Neural crest cell (in vitro differentiated cells): ENCODE measurements at regions not wholly inside any gene's neighbourhood (a gene's known extent, or its start where the extent isn't known, plus 50 kb on each side); places are given as distances from the start of the nearest gene placed in this dataset.

Source experiments
- DNase-seq: peaks from one replicate; pipeline ENCODE4 v3.0.0; 2021; ENCODE audit warnings: low read depth, mixed read lengths, low spot score
- H3K27ac Mint-ChIP-seq: one replicate; pipeline ENCODE4 v1.8.0; 2021; ENCODE audit warnings: mild to moderate bottlenecking, mixed read lengths; ENCODE audit not compliant: unreplicated experiment
- H3K27me3 Mint-ChIP-seq: 2 replicates; pipeline ENCODE4 v1.8.0; 2021; ENCODE audit warnings: low read depth, mild to moderate bottlenecking, mixed read lengths
- H3K36me3 Mint-ChIP-seq: 2 replicates; pipeline ENCODE4 v1.8.0; 2021; ENCODE audit warnings: low read depth, mild to moderate bottlenecking, mixed read lengths
- H3K4me1 Mint-ChIP-seq: 2 replicates; pipeline ENCODE4 v1.8.0; 2021; ENCODE audit warnings: mixed read lengths
- H3K4me3 Mint-ChIP-seq: one replicate; pipeline ENCODE4 v1.8.0; 2021; ENCODE audit warnings: mild to moderate bottlenecking, mixed read lengths
- H3K9me3 Mint-ChIP-seq: 2 replicates; pipeline ENCODE4 v1.8.0; 2021; ENCODE audit warnings: mixed read lengths
- TF ChIP-seq, protein P1 (sequence below): fragments of 200-600 bp; sonication (generic); conservative IDR thresholded peaks from 2 replicates; pipeline ENCODE4 v1.5.0; 2021; ENCODE audit warnings: antibody characterized with exemption, mild to moderate bottlenecking

DNA sequence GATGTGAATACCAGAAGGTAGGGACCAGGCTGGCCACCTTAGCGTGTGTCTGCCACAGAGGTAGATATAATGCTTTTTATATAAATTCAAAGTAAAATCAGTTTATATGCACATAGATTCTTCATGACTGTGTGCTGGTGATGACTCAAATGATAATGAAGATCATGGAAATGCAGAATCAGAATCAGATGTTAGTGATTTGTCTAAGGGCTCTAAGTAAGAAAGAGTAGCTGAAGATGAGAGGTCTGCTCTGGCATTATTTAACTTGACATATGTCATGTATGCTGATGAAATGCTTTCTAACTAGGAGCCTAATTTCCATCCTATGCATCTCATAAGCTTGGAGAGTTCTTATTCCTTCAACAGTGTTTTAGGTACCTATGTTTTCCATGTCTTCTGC lies 50.3 kb upstream of the DPH6 start:
- Mint-ChIP-seq H3K27ac (no peak overlapping the region), H3K4me1 (no peaks in the 10 kb centered on the region), H3K4me3 (no peak overlapping the region), H3K27me3 (no peaks in the 10 kb centered on the region), H3K9me3 (peaks cover 7% of the 10 kb centered on the region), H3K36me3 (no peaks in the 10 kb centered on the region)
- DNase-seq: no peak
- TF ChIP-seq, protein P1, sequence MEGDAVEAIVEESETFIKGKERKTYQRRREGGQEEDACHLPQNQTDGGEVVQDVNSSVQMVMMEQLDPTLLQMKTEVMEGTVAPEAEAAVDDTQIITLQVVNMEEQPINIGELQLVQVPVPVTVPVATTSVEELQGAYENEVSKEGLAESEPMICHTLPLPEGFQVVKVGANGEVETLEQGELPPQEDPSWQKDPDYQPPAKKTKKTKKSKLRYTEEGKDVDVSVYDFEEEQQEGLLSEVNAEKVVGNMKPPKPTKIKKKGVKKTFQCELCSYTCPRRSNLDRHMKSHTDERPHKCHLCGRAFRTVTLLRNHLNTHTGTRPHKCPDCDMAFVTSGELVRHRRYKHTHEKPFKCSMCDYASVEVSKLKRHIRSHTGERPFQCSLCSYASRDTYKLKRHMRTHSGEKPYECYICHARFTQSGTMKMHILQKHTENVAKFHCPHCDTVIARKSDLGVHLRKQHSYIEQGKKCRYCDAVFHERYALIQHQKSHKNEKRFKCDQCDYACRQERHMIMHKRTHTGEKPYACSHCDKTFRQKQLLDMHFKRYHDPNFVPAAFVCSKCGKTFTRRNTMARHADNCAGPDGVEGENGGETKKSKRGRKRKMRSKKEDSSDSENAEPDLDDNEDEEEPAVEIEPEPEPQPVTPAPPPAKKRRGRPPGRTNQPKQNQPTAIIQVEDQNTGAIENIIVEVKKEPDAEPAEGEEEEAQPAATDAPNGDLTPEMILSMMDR: no peak

DNA sequence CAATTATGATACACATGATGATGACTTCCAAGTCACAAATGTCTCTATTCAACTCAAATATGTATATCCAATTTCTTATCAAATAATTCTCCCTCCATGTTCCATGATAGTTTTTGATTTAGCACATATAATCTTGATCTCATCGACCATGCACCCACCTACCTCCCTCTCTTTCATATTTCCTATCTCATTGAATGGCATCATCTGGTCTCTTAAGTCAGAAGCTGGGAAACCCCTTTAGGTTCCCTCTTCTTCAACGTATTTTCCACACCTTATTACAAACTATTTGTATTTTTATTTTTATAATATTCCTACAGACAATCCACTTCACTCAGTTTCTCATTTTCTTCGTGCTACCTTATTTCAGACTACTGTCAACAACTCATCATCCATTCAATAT lies 56.9 kb upstream of the DPH6 start:
- H3K27me3 Mint-ChIP-seq: no peaks in the 10 kb centered on the region
- H3K4me3 Mint-ChIP-seq: no peak overlapping the region
- H3K4me1 Mint-ChIP-seq: no peaks in the 10 kb centered on the region
- no peak overlapping the region for H3K27ac Mint-ChIP-seq
- DNase-seq: no peak
- H3K36me3 Mint-ChIP-seq: no peaks in the 10 kb centered on the region
- no peaks in the 10 kb centered on the region for H3K9me3 Mint-ChIP-seq
- TF ChIP-seq, protein P1: no peak

DNA sequence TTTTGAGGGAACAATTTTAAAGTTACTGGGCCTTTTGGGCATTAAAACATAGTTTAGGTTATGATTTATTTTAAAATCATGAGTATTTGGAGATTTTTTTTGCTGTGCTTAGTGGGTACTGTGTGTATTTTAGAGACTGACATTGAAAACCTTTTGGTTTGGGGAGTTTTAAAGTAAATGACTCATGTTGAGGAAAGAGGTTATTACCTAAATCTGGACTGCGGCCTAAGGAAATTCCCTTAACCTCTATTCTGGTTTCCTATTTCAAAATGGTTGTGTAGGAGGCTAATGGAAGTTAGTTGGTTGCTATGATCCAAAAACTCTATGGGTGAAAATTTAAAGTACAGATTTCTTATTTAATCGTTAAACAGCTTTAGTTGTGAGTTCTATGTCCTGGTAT lies 57.3 kb upstream of the DPH6 start:
- no peak overlapping the region for H3K27ac Mint-ChIP-seq
- no peak for DNase-seq
- no peaks in the 10 kb centered on the region for H3K9me3 Mint-ChIP-seq
- H3K36me3 Mint-ChIP-seq: no peaks in the 10 kb centered on the region
- H3K4me3 Mint-ChIP-seq: no peak overlapping the region
- H3K4me1 Mint-ChIP-seq: no peaks in the 10 kb centered on the region
- H3K27me3 Mint-ChIP-seq: no peaks in the 10 kb centered on the region
- TF ChIP-seq, protein P1: no peak

DNA sequence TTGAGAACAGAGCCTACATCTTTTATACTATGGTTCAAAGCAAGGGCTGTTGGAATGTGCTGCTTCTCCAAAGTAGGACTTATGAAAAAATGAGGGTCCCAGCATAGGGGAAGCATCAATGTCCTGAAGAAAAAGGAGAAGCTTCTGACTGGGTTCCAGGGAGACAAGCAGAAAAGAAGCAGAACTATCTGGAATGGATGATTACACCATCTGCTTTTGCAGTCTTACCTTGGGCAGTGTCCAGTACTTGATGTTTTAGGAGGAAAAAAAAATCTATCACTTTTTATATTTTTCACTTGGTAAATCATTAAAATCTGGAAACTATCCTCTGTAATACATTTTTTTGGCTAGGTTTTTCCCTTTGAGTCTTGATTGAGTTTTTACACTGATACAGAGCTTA lies 57.9 kb upstream of the DPH6 start:
- TF ChIP-seq, protein P1: no peak
- no peak overlapping the region for H3K27ac Mint-ChIP-seq
- no peak for DNase-seq
- no peaks in the 10 kb centered on the region for H3K36me3 Mint-ChIP-seq
- no peaks in the 10 kb centered on the region for H3K27me3 Mint-ChIP-seq
- H3K4me3 Mint-ChIP-seq: no peak overlapping the region
- H3K9me3 Mint-ChIP-seq: no peaks in the 10 kb centered on the region
- no peaks in the 10 kb centered on the region for H3K4me1 Mint-ChIP-seq

DNA sequence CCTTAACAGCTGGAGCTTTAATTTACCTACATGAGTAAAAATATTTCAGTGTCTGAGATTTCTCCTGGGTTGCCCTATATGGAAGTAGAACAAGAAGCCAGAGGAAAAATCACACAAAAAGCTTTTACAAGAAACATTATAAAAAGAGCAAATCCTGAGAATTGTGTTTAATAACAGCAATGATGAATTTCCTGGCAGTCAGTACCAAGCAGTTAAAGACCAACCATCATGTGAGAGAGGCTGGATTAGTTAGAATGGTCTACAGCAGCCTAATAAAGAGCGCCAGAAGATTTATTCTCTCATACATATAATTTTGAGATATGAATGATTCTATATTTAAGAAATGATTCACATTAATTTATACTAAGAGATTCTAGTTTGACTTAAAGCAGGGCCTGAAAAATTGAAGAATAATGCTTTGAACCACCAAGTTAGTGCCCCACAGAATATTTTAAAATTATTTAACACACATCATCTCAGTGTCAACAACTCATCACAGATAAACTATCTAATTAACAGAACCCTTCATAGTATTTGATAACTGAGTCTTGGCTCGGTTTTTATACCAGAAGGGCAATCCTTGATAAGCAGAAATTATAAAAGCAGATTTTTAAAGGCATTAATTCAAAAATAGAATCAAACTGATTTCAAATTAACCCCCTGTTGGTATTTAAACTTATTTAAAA lies 59.9 kb upstream of the DPH6 start:
- H3K9me3 Mint-ChIP-seq: peaks cover 3% of the 10 kb centered on the region
- H3K4me3 Mint-ChIP-seq: no peak overlapping the region
- H3K36me3 Mint-ChIP-seq: no peaks in the 10 kb centered on the region
- H3K27me3 Mint-ChIP-seq: no peaks in the 10 kb centered on the region
- no peak overlapping the region for H3K27ac Mint-ChIP-seq
- no peak for DNase-seq
- TF ChIP-seq, protein P1: no peak
- H3K4me1 Mint-ChIP-seq: no peaks in the 10 kb centered on the region
